H9 (cell line): ENCODE measurements at regions not wholly inside any gene's neighbourhood (a gene's known extent, or its start where the extent isn't known, plus 50 kb on each side); places are given as distances from the start of the nearest gene placed in this dataset.

Experiments
- DNase-seq: peaks from one replicate; pipeline ENCODE4 v3.0.0-alpha.2; 2017
- H2AFZ ChIP-seq: one replicate; pipeline ENCODE4 v1.6.1; 2013; ENCODE audit warnings: mild to moderate bottlenecking, low read length, control low read depth, moderate library complexity
- H2AK5ac ChIP-seq: 2 replicates; pipeline ENCODE4 v1.6.1; 2013; ENCODE audit warnings: low read length, control low read depth, mixed read lengths; ENCODE audit not compliant: insufficient read length
- H2BK120ac ChIP-seq: one replicate; pipeline ENCODE4 v1.6.1; 2013; ENCODE audit warnings: low read depth, mild to moderate bottlenecking, low read length, control low read depth, inconsistent platforms; ENCODE audit not compliant: poor library complexity, severe bottlenecking
- H2BK12ac ChIP-seq: 2 replicates; pipeline ENCODE4 v1.6.1; 2013; ENCODE audit warnings: low read length, control low read depth, mixed read lengths, low read depth; ENCODE audit not compliant: insufficient read length
- H2BK15ac ChIP-seq: 2 replicates; pipeline ENCODE4 v1.6.1; 2013; ENCODE audit warnings: low read depth, low read length, control low read depth
- H2BK20ac ChIP-seq: one replicate; pipeline ENCODE4 v1.6.1; 2013; ENCODE audit warnings: low read depth, mild to moderate bottlenecking, low read length, control low read depth, inconsistent platforms; ENCODE audit not compliant: poor library complexity, severe bottlenecking
- H2BK5ac ChIP-seq: 2 replicates; pipeline ENCODE4 v1.6.1; 2013; ENCODE audit warnings: low read length, control low read depth, mixed read lengths; ENCODE audit not compliant: insufficient read length
- H3K14ac ChIP-seq: 2 replicates; pipeline ENCODE4 v1.6.1; 2013; ENCODE audit warnings: low read length, control low read depth; ENCODE audit not compliant: insufficient read depth
- H3K18ac ChIP-seq: 2 replicates; pipeline ENCODE4 v1.6.1; 2013; ENCODE audit warnings: low read depth, mild to moderate bottlenecking, mixed read lengths, low read length, control low read depth; ENCODE audit not compliant: insufficient read length
- H3K23ac ChIP-seq: 2 replicates; pipeline ENCODE4 v1.6.1; 2013; ENCODE audit warnings: low read length, control low read depth, mixed read lengths, low read depth; ENCODE audit not compliant: insufficient read length
- H3K23me2 ChIP-seq: 2 replicates; pipeline ENCODE4 v1.6.1; 2013; ENCODE audit warnings: low read depth, mild to moderate bottlenecking, mixed read lengths, low read length, control low read depth; ENCODE audit not compliant: insufficient read length, poor library complexity, severe bottlenecking
- H3K27ac ChIP-seq: 2 replicates; pipeline ENCODE4 v1.5.1; 2013; ENCODE audit warnings: low read length, control low read depth, mixed read lengths, low read depth; ENCODE audit not compliant: insufficient read length
- H3K27me3 ChIP-seq: 2 replicates; pipeline ENCODE4 v1.6.1; 2013; ENCODE audit warnings: low read length, control low read depth, inconsistent platforms; ENCODE audit not compliant: insufficient read depth
- H3K4ac ChIP-seq: 2 replicates; pipeline ENCODE4 v1.6.1; 2013; ENCODE audit warnings: low read depth, mild to moderate bottlenecking, control low read depth, inconsistent platforms, low read length, moderate library complexity
- H3K4me1 ChIP-seq: 2 replicates; pipeline ENCODE4 v1.6.1; 2013; ENCODE audit warnings: low read length, control low read depth, inconsistent platforms; ENCODE audit not compliant: insufficient read depth
- H3K4me2 ChIP-seq: 2 replicates; pipeline ENCODE4 v1.6.1; 2013; ENCODE audit warnings: low read length, control low read depth, mixed read lengths; ENCODE audit not compliant: insufficient read length, insufficient read depth
- H3K56ac ChIP-seq: 2 replicates; pipeline ENCODE4 v1.6.1; 2013; ENCODE audit warnings: low read depth, mild to moderate bottlenecking, mixed read lengths, low read length, control low read depth; ENCODE audit not compliant: insufficient read length
- H3K79me1 ChIP-seq: 2 replicates; pipeline ENCODE4 v1.6.1; 2013; ENCODE audit warnings: low read depth, mild to moderate bottlenecking, moderate library complexity, low read length, control low read depth, inconsistent platforms; ENCODE audit not compliant: insufficient read depth, poor library complexity, severe bottlenecking
- H3K79me2 ChIP-seq: 2 replicates; pipeline ENCODE4 v1.6.1; 2013; ENCODE audit warnings: low read length, control low read depth, inconsistent platforms; ENCODE audit not compliant: insufficient read depth
- H3K9ac ChIP-seq: 2 replicates; pipeline ENCODE4 v1.6.1; 2013; ENCODE audit warnings: low read length, control low read depth, mixed read lengths; ENCODE audit not compliant: insufficient read length; ENCODE audit errors: extremely low read depth
- H3K9me3 ChIP-seq: one replicate; pipeline ENCODE4 v1.6.1; 2013; ENCODE audit warnings: low read depth, low read length, inconsistent platforms; ENCODE audit not compliant: control insufficient read depth
- H3T11ph ChIP-seq: one replicate; pipeline ENCODE4 v1.6.1; 2013; ENCODE audit warnings: mild to moderate bottlenecking, low read length, control low read depth, inconsistent platforms
- H4K20me1 ChIP-seq: one replicate; pipeline ENCODE4 v1.6.1; 2013; ENCODE audit not compliant: control insufficient read depth, insufficient read length, insufficient read depth
- H4K5ac ChIP-seq: 2 replicates; pipeline ENCODE4 v1.6.1; 2013; ENCODE audit warnings: low read depth, mild to moderate bottlenecking, mixed read lengths, low read length, control low read depth; ENCODE audit not compliant: insufficient read length
- H4K8ac ChIP-seq: replicated peaks from 2 replicates; pipeline ENCODE4 v1.6.1; 2013; ENCODE audit warnings: low read length, control low read depth, mixed read lengths, low read depth; ENCODE audit not compliant: insufficient read length
- H4K91ac ChIP-seq: 2 replicates; pipeline ENCODE4 v1.6.1; 2013; ENCODE audit warnings: low read depth, mild to moderate bottlenecking, moderate library complexity, mixed read lengths, low read length, control low read depth; ENCODE audit not compliant: insufficient read length
- H3K27ac Mint-ChIP-seq, 3 experiments: 2 replicates in 2 of 3; 3 replicates in 1 of 3; pipeline ENCODE4 v1.8.0; 2020 to 2021; ENCODE audit warnings: mixed read lengths in 3 of 3, mild to moderate bottlenecking in 1 of 3, moderate library complexity in 1 of 3
- H3K27me3 Mint-ChIP-seq: 2 replicates; pipeline ENCODE4 v1.8.0; 2021; ENCODE audit warnings: low read depth, mild to moderate bottlenecking, moderate library complexity, mixed read lengths
- H3K36me3 Mint-ChIP-seq, 3 experiments: 2 replicates in 2 of 3; 3 replicates in 1 of 3; pipeline ENCODE4 v1.8.0; 2020 to 2021; ENCODE audit warnings: low read depth in 3 of 3, mixed read lengths in 3 of 3; ENCODE audit not compliant: insufficient read depth in 1 of 3
- H3K4me1 Mint-ChIP-seq, 2 experiments: 2 replicates each; pipeline ENCODE4 v1.8.0; 2020; ENCODE audit warnings: mixed read lengths in 2 of 2
- H3K4me3 Mint-ChIP-seq, 2 experiments: 2 replicates in 1 of 2; 3 replicates in 1 of 2; pipeline ENCODE4 v1.8.0; 2020 to 2021; ENCODE audit warnings: mild to moderate bottlenecking in 2 of 2, mixed read lengths in 2 of 2, moderate library complexity in 1 of 2
- H3K9me3 Mint-ChIP-seq, 2 experiments: 2 replicates in 1 of 2; 3 replicates in 1 of 2; pipeline ENCODE4 v1.8.0; 2020; ENCODE audit warnings: mild to moderate bottlenecking in 2 of 2, mixed read lengths in 2 of 2, moderate library complexity in 1 of 2
- TF ChIP-seq, protein P1 (sequence below): fragments of 200-600 bp; sonication (generic); conservative IDR thresholded peaks from 3 replicates; pipeline ENCODE4 v1.8.0; 2021; ENCODE audit warnings: antibody characterized with exemption, mild to moderate bottlenecking

DNA sequence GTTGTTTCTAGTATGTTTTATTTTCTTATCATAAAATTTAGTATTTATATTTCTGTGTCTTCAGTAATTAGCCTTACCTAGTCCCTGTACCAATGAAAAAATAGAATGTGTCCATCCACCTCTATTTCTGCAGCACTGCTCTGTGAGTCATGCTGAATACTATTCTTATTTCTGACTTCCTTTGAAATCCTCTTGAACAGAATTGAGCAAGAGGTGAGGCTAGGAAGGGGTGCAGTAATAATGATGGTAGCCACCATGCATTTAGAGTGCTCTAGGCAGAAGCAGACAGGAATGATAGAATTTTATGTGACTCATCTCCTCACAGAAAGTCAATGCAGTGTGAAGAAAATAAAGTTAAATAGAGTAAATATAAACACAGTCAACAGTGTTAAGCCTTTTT lies 60.0 kb downstream of the OR10A6 start:
- no peak overlapping the region for H2AK5ac ChIP-seq
- H4K5ac ChIP-seq: no peak overlapping the region
- H3K79me2 ChIP-seq: no peaks in the 10 kb centered on the region
- H3K56ac ChIP-seq: no peak overlapping the region
- no peak overlapping the region for H3K23ac ChIP-seq
- Mint-ChIP-seq H3K4me1 (no peaks in the 10 kb centered on the region), H3K27ac (no peak overlapping the region), H3K27me3 (no peaks in the 10 kb centered on the region), H3K36me3 (peaks cover 0 to 15% (median 3%) of the 10 kb centered on the region in 3 experiments; a peak in 4 of 7 replicates), H3K4me3 (no peak overlapping the region), H3K9me3 (peaks cover 4 to 12% of the 10 kb centered on the region in 2 experiments)
- no peak overlapping the region for H2BK120ac ChIP-seq
- H2BK5ac ChIP-seq: no peak overlapping the region
- H4K91ac ChIP-seq: no peak overlapping the region
- no peaks in the 10 kb centered on the region for H3K27me3 ChIP-seq
- no peak overlapping the region for H3K27ac ChIP-seq
- H3K4me2 ChIP-seq: no peak overlapping the region
- no peak overlapping the region for H4K8ac ChIP-seq
- H3K23me2 ChIP-seq: no peaks in the 10 kb centered on the region
- no peaks in the 10 kb centered on the region for H3K9me3 ChIP-seq
- no peak overlapping the region for H3K14ac ChIP-seq
- H3K9ac ChIP-seq: no peak overlapping the region
- no peaks in the 10 kb centered on the region for H3K79me1 ChIP-seq
- H3T11ph ChIP-seq: no peak overlapping the region
- H2BK15ac ChIP-seq: no peak overlapping the region
- no peak for DNase-seq
- no peak overlapping the region for H3K18ac ChIP-seq
- H3K4ac ChIP-seq: no peak overlapping the region
- TF ChIP-seq, protein P1, sequence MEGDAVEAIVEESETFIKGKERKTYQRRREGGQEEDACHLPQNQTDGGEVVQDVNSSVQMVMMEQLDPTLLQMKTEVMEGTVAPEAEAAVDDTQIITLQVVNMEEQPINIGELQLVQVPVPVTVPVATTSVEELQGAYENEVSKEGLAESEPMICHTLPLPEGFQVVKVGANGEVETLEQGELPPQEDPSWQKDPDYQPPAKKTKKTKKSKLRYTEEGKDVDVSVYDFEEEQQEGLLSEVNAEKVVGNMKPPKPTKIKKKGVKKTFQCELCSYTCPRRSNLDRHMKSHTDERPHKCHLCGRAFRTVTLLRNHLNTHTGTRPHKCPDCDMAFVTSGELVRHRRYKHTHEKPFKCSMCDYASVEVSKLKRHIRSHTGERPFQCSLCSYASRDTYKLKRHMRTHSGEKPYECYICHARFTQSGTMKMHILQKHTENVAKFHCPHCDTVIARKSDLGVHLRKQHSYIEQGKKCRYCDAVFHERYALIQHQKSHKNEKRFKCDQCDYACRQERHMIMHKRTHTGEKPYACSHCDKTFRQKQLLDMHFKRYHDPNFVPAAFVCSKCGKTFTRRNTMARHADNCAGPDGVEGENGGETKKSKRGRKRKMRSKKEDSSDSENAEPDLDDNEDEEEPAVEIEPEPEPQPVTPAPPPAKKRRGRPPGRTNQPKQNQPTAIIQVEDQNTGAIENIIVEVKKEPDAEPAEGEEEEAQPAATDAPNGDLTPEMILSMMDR: no peak
- no peak overlapping the region for H2AFZ ChIP-seq
- H2BK12ac ChIP-seq: no peak overlapping the region
- no peaks in the 10 kb centered on the region for H4K20me1 ChIP-seq
- no peak overlapping the region for H2BK20ac ChIP-seq
- H3K4me1 ChIP-seq: no peaks in the 10 kb centered on the region
